ENCODE measurements at regions not wholly inside any gene's neighbourhood (a gene's known extent, or its start where the extent isn't known, plus 50 kb on each side); places are given as distances from the start of the nearest gene placed in this dataset.

GRCh38 chr2:12254280-12254860 is 462.4 kb upstream of the TRIB2 start:
- no peaks in the 10 kb centered on the region for H3K36me3 Mint-ChIP-seq (ENCODE audit: low read depth)
- H3K4me3 Mint-ChIP-seq: no peak overlapping the region
- TF ChIP-seq, protein P1, sequence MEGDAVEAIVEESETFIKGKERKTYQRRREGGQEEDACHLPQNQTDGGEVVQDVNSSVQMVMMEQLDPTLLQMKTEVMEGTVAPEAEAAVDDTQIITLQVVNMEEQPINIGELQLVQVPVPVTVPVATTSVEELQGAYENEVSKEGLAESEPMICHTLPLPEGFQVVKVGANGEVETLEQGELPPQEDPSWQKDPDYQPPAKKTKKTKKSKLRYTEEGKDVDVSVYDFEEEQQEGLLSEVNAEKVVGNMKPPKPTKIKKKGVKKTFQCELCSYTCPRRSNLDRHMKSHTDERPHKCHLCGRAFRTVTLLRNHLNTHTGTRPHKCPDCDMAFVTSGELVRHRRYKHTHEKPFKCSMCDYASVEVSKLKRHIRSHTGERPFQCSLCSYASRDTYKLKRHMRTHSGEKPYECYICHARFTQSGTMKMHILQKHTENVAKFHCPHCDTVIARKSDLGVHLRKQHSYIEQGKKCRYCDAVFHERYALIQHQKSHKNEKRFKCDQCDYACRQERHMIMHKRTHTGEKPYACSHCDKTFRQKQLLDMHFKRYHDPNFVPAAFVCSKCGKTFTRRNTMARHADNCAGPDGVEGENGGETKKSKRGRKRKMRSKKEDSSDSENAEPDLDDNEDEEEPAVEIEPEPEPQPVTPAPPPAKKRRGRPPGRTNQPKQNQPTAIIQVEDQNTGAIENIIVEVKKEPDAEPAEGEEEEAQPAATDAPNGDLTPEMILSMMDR (IDR thresholded peaks at IDR 0.05): no peak
- DNase-seq: no peak
- H3K27me3 Mint-ChIP-seq (ENCODE audit: insufficient read depth): no peaks in the 10 kb centered on the region; the same call in 1 of the 2 replicates
- H3K9me3 Mint-ChIP-seq: no peaks in the 10 kb centered on the region
- no peak overlapping the region for H3K27ac Mint-ChIP-seq
- no peaks in the 10 kb centered on the region for H3K4me1 Mint-ChIP-seq (ENCODE audit: low read depth)

GRCh38 chr2:12256206-12256605 is 460.5 kb upstream of the TRIB2 start:
- Mint-ChIP-seq H3K27ac (no peak overlapping the region), H3K4me3 (no peak overlapping the region), H3K4me1 (ENCODE audit: low read depth) (no peaks in the 10 kb centered on the region), H3K27me3 (ENCODE audit: insufficient read depth) (no peaks in the 10 kb centered on the region; the same call in 1 of the 2 replicates), H3K9me3 (no peaks in the 10 kb centered on the region), H3K36me3 (ENCODE audit: low read depth) (no peaks in the 10 kb centered on the region)
- DNase-seq: no peak
- TF ChIP-seq, protein P1 (IDR thresholded peaks at IDR 0.05): no peak

GRCh38 chr2:12257476-12257875 is 459.3 kb upstream of the TRIB2 start:
- peaks cover 8% of the 10 kb centered on the region for H3K4me1 Mint-ChIP-seq (ENCODE audit: low read depth)
- no peak overlapping the region for H3K4me3 Mint-ChIP-seq
- no peak overlapping the region for H3K27ac Mint-ChIP-seq
- DNase-seq: no peak
- no peaks in the 10 kb centered on the region for H3K36me3 Mint-ChIP-seq (ENCODE audit: low read depth)
- H3K9me3 Mint-ChIP-seq: no peaks in the 10 kb centered on the region
- TF ChIP-seq, protein P1 (IDR thresholded peaks at IDR 0.05): no peak
- no peaks in the 10 kb centered on the region; the same call in 1 of the 2 replicates for H3K27me3 Mint-ChIP-seq (ENCODE audit: insufficient read depth)

- Mint-ChIP-seq H3K9me3 (no peaks in the 10 kb centered on the region), H3K27me3 (ENCODE audit: insufficient read depth) (no peaks in the 10 kb centered on the region; the same call in 1 of the 2 replicates), H3K36me3 (ENCODE audit: low read depth) (no peaks in the 10 kb centered on the region), H3K27ac (no peak overlapping the region), H3K4me1 (ENCODE audit: low read depth) (peaks cover 14% of the 10 kb centered on the region), H3K4me3 (no peak overlapping the region)
- TF ChIP-seq, protein P1 (IDR thresholded peaks at IDR 0.05): no peak
- no peak for DNase-seq
Observed at GRCh38 chr2:12259493-12259892, 457.2 kb upstream of the TRIB2 start.

GRCh38 chr2:12261986-12262680 is 454.6 kb upstream of the TRIB2 start:
- no peak for DNase-seq

More at GRCh38 chr2:12261986-12262680, 454.6 kb upstream of the TRIB2 start:
- Mint-ChIP-seq H3K4me3 (no peak overlapping the region), H3K27me3 (ENCODE audit: insufficient read depth) (no peaks in the 10 kb centered on the region; the same call in 1 of the 2 replicates), H3K9me3 (no peaks in the 10 kb centered on the region), H3K27ac (no peak overlapping the region), H3K4me1 (ENCODE audit: low read depth) (peaks cover 14% of the 10 kb centered on the region), H3K36me3 (ENCODE audit: low read depth) (no peaks in the 10 kb centered on the region)
- TF ChIP-seq, protein P1 (IDR thresholded peaks at IDR 0.05): no peak

Measured in HFFc6 (cell line).